ENCODE measurements at regions not wholly inside any gene's neighbourhood (a gene's known extent, or its start where the extent isn't known, plus 50 kb on each side); places are given as distances from the start of the nearest gene placed in this dataset.

GRCh38 chr14:104519721-104520120 is 59.8 kb upstream of the C14orf180 start:
- no peak for ATAC-seq

DNA sequence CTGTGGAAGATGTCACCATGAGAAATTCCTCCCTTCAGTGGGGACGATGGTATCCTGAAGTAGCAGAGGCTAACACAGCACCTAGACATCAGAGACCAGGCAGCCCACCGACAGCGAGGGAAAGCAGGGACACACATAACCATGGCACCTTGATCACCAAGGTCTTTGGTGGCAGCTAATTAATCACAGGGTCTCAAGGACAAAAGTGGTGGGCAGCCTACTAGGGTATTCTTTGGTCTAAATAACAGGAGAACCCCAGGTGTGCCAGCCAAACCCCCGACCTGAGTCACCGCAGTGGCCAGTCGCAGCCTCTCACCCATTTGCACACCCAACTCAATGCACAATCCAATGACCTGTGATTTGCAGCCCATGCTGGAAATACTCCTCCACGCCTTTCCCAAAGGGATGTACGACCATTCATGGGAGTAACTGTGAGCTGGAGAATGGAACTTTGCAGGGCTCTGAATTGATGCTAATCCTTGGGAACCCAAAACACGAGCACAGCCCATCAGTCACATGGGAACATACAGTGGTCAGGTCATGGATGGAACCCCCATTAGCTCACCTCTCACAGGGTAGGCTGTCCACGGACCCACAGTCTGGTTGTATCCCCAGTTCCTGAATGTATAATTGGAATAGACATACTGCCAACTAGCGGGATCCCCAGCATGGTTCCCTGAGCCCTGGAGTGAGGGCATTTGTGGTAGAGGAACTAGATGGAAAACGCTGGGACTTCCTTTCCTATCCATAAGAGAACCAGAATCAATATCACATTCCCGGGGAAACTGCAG is 58.7 kb upstream of the C14orf180 start:
- ATAC-seq = no peak

GRCh38 chr14:104521816-104522745 is 57.5 kb upstream of the C14orf180 start:
- ATAC-seq = no peak

GRCh38 chr14:104522926-104523545 is 56.5 kb upstream of the C14orf180 start:
- ATAC-seq = no peak

GRCh38 chr14:104523546-104523935 is 56.0 kb upstream of the C14orf180 start:
- ATAC-seq = no peak

- no peak for ATAC-seq
These were observed 54.8 kb upstream of the C14orf180 start for GRCh38 chr14:104524726-104525125.

- ATAC-seq = no peak
These were observed 52.6 kb upstream of the C14orf180 start for GRCh38 chr14:104526723-104527645.

GRCh38 chr14:104527857-104528459 is 51.6 kb upstream of the C14orf180 start:
- no peak for ATAC-seq

- no peak for ATAC-seq
These were observed 51.1 kb upstream of the C14orf180 start for GRCh38 chr14:104528496-104528895.

Data from esophagus mucosa (tissue), 1 donor.